ENCODE measurements at regions not wholly inside any gene's neighbourhood (a gene's known extent, or its start where the extent isn't known, plus 50 kb on each side); places are given as distances from the start of the nearest gene placed in this dataset.
"Not testable (repeated sequence)": the region's sequence is repeated elsewhere in the genome, so short reads cannot be mapped to it uniquely, and the experiment has no call there.

- peaks cover 27% of the 10 kb centered on the region for H3K27me3 Mint-ChIP-seq
- no peaks in the 10 kb centered on the region for H3K36me3 Mint-ChIP-seq (ENCODE audit: low read depth)
- ChIA-PET POLR2A (no interaction called here), CTCF (no interaction called here)
- no peak overlapping the region for H3K27ac Mint-ChIP-seq
- no peak for DNase-seq
- peaks cover 2% of the 10 kb centered on the region for H3K9me3 Mint-ChIP-seq
- no peak overlapping the region for H3K4me3 Mint-ChIP-seq
- H3K4me1 Mint-ChIP-seq: no peaks in the 10 kb centered on the region
Measured at GRCh38 chr1:38662126-38662525, 197.4 kb downstream of the RRAGC start.

GRCh38 chr1:38658883-38659282 lies 200.7 kb downstream of the RRAGC start:
- POLR2A ChIA-PET: no interaction called here
- Mint-ChIP-seq H3K27me3 (peaks cover 18% of the 10 kb centered on the region), H3K4me1 (no peaks in the 10 kb centered on the region), H3K9me3 (no peaks in the 10 kb centered on the region), H3K27ac (no peak overlapping the region), H3K36me3 (ENCODE audit: low read depth) (no peaks in the 10 kb centered on the region), H3K4me3 (no peak overlapping the region)
- CTCF ChIA-PET: no interaction called here
- DNase-seq: no peak

- Mint-ChIP-seq H3K36me3 (ENCODE audit: low read depth) (no peaks in the 10 kb centered on the region), H3K9me3 (no peaks in the 10 kb centered on the region), H3K4me1 (no peaks in the 10 kb centered on the region), H3K27me3 (peaks cover 16% of the 10 kb centered on the region), H3K4me3 (no peak overlapping the region), H3K27ac (no peak overlapping the region)
- no peak for DNase-seq
- CTCF ChIA-PET: no interaction called here
- POLR2A ChIA-PET: no interaction called here
Measured at GRCh38 chr1:38657873-38658272, 201.7 kb downstream of the RRAGC start.

GRCh38 chr1:38657207-38657840 lies 202.2 kb downstream of the RRAGC start:
- POLR2A ChIA-PET: no interaction called here

GRCh38 chr1:38656726-38657125 lies 202.8 kb downstream of the RRAGC start:
- Mint-ChIP-seq H3K36me3 (ENCODE audit: low read depth) (no peaks in the 10 kb centered on the region), H3K4me3 (no peak overlapping the region), H3K27ac (no peak overlapping the region), H3K9me3 (no peaks in the 10 kb centered on the region), H3K4me1 (no peaks in the 10 kb centered on the region), H3K27me3 (peaks cover 14% of the 10 kb centered on the region)
- DNase-seq: no peak
- ChIA-PET CTCF (no interaction called here), POLR2A (no interaction called here)

More at GRCh38 chr1:38657207-38657840, 202.2 kb downstream of the RRAGC start:
- H3K4me1 Mint-ChIP-seq: no peaks in the 10 kb centered on the region
- no peak for DNase-seq
- CTCF ChIA-PET: no interaction called here
- no peak overlapping the region for H3K4me3 Mint-ChIP-seq
- no peaks in the 10 kb centered on the region for H3K9me3 Mint-ChIP-seq
- peaks cover 16% of the 10 kb centered on the region for H3K27me3 Mint-ChIP-seq
- no peaks in the 10 kb centered on the region for H3K36me3 Mint-ChIP-seq (ENCODE audit: low read depth)
- no peak overlapping the region for H3K27ac Mint-ChIP-seq

GRCh38 chr1:38652217-38652616 lies 207.4 kb downstream of the RRAGC start:
- DNase-seq: no peak
- POLR2A ChIA-PET: no interaction called here
- CTCF ChIA-PET: no interaction called here

GRCh38 chr1:38651669-38652068 lies 207.9 kb downstream of the RRAGC start:
- Mint-ChIP-seq H3K4me3 (no peak overlapping the region), H3K27me3 (peaks cover 6% of the 10 kb centered on the region), H3K9me3 (no peaks in the 10 kb centered on the region), H3K36me3 (ENCODE audit: low read depth) (no peaks in the 10 kb centered on the region), H3K27ac (no peak overlapping the region), H3K4me1 (no peaks in the 10 kb centered on the region)
- POLR2A ChIA-PET: no interaction called here
- CTCF ChIA-PET: interaction anchor here (0.6 kb wide), 1 partner anchor 214 kb away, joined by 3 read pairs; no protein-coding TSS in a partner anchor
- no peak for DNase-seq

More at GRCh38 chr1:38652217-38652616, 207.4 kb downstream of the RRAGC start:
- H3K4me3 Mint-ChIP-seq: no peak overlapping the region
- peaks cover 6% of the 10 kb centered on the region for H3K27me3 Mint-ChIP-seq
- H3K36me3 Mint-ChIP-seq (ENCODE audit: low read depth): no peaks in the 10 kb centered on the region
- no peaks in the 10 kb centered on the region for H3K9me3 Mint-ChIP-seq
- no peaks in the 10 kb centered on the region for H3K4me1 Mint-ChIP-seq
- no peak overlapping the region for H3K27ac Mint-ChIP-seq

- Mint-ChIP-seq H3K4me3 (no peak overlapping the region), H3K27me3 (no peaks in the 10 kb centered on the region), H3K27ac (no peak overlapping the region), H3K9me3 (no peaks in the 10 kb centered on the region), H3K4me1 (no peaks in the 10 kb centered on the region), H3K36me3 (ENCODE audit: low read depth) (no peaks in the 10 kb centered on the region)
- ChIA-PET POLR2A (no interaction called here), CTCF (no interaction called here)
- no peak for DNase-seq
Measured at GRCh38 chr1:38648417-38648816, 211.2 kb downstream of the RRAGC start.

GRCh38 chr1:38647341-38647740 lies 212.2 kb downstream of the RRAGC start:
- DNase-seq; H3K36me3 Mint-ChIP-seq (ENCODE audit: low read depth); H3K9me3 Mint-ChIP-seq; H3K4me1 Mint-ChIP-seq; H3K27me3 Mint-ChIP-seq; H3K4me3 Mint-ChIP-seq; POLR2A ChIA-PET; H3K27ac Mint-ChIP-seq; CTCF ChIA-PET: not testable (repeated sequence)

- ChIA-PET CTCF (no interaction called here), POLR2A (no interaction called here)
- no peak overlapping the region for H3K4me3 Mint-ChIP-seq
- no peak overlapping the region for H3K27ac Mint-ChIP-seq
- peaks cover 2% of the 10 kb centered on the region for H3K9me3 Mint-ChIP-seq
- no peaks in the 10 kb centered on the region for H3K27me3 Mint-ChIP-seq
- no peaks in the 10 kb centered on the region for H3K4me1 Mint-ChIP-seq
- DNase-seq: no peak
- no peaks in the 10 kb centered on the region for H3K36me3 Mint-ChIP-seq (ENCODE audit: low read depth)
Measured at GRCh38 chr1:38644092-38644491, 215.5 kb downstream of the RRAGC start.

GRCh38 chr1:38641661-38642060 lies 217.9 kb downstream of the RRAGC start:
- POLR2A ChIA-PET: no interaction called here
- H3K4me3 Mint-ChIP-seq: no peak overlapping the region

GRCh38 chr1:38640371-38640770 lies 219.2 kb downstream of the RRAGC start:
- H3K27me3 Mint-ChIP-seq: peaks cover 15% of the 10 kb centered on the region
- no peaks in the 10 kb centered on the region for H3K36me3 Mint-ChIP-seq (ENCODE audit: low read depth)
- peaks cover 2% of the 10 kb centered on the region for H3K9me3 Mint-ChIP-seq
- H3K27ac Mint-ChIP-seq: no peak overlapping the region
- H3K4me1 Mint-ChIP-seq: no peaks in the 10 kb centered on the region
- DNase-seq: no peak
- CTCF ChIA-PET: no interaction called here
- H3K4me3 Mint-ChIP-seq: no peak overlapping the region
- POLR2A ChIA-PET: no interaction called here

More at GRCh38 chr1:38641661-38642060, 217.9 kb downstream of the RRAGC start:
- Mint-ChIP-seq H3K27me3 (peaks cover 7% of the 10 kb centered on the region), H3K4me1 (no peaks in the 10 kb centered on the region), H3K36me3 (ENCODE audit: low read depth) (no peaks in the 10 kb centered on the region), H3K9me3 (peaks cover 2% of the 10 kb centered on the region), H3K27ac (no peak overlapping the region)
- DNase-seq: no peak
- CTCF ChIA-PET: no interaction called here

GRCh38 chr1:38628241-38628640 lies 231.3 kb downstream of the RRAGC start:
- POLR2A ChIA-PET: no interaction called here
- no peak overlapping the region for H3K4me3 Mint-ChIP-seq
- no peaks in the 10 kb centered on the region for H3K9me3 Mint-ChIP-seq
- no peak for DNase-seq
- no peaks in the 10 kb centered on the region for H3K36me3 Mint-ChIP-seq (ENCODE audit: low read depth)
- no peak overlapping the region for H3K27ac Mint-ChIP-seq
- CTCF ChIA-PET: interaction anchor here (0.8 kb wide), 1 partner anchor 115 kb away, joined by 3 read pairs; no protein-coding TSS in a partner anchor
- peaks cover 31% of the 10 kb centered on the region for H3K27me3 Mint-ChIP-seq
- no peaks in the 10 kb centered on the region for H3K4me1 Mint-ChIP-seq

GRCh38 chr1:38625939-38626338 lies 233.6 kb downstream of the RRAGC start:
- no peak overlapping the region for H3K4me3 Mint-ChIP-seq
- H3K27me3 Mint-ChIP-seq: peaks cover 12% of the 10 kb centered on the region
- POLR2A ChIA-PET: no interaction called here
- no peaks in the 10 kb centered on the region for H3K9me3 Mint-ChIP-seq
- CTCF ChIA-PET: no interaction called here
- no peaks in the 10 kb centered on the region for H3K36me3 Mint-ChIP-seq (ENCODE audit: low read depth)
- no peaks in the 10 kb centered on the region for H3K4me1 Mint-ChIP-seq
- DNase-seq: no peak
- H3K27ac Mint-ChIP-seq: no peak overlapping the region

All from activated CD4-positive, alpha-beta T cell treated with anti-CD3 and anti-CD28 coated beads, Interleukin-2, amount 10 ng/mL, durations not matched to agents 7 days and 5 days (primary cell).